Stimulated activated CD8-positive, alpha-beta memory T cell treated with anti-CD3 and anti-CD28 coated beads, Interleukin-4, amount 100 ng/mL, for 1 hour (primary cell): ENCODE measurements at regions not wholly inside any gene's neighbourhood (a gene's known extent, or its start where the extent isn't known, plus 50 kb on each side); places are given as distances from the start of the nearest gene placed in this dataset.

ENCODE experiments used
- DNase-seq, 2 donors: peaks; one replicate each; pipeline ENCODE4 v3.0.0-alpha.2; 2020; ENCODE audit warnings: low read depth in 2 of 2, low spot score in 1 of 2

GRCh38 chr10:6650586-6650985 is 70.5 kb upstream of the PRKCQ start:
- DNase-seq: no peak

- no peak for DNase-seq
These were observed 69.8 kb upstream of the PRKCQ start for GRCh38 chr10:6649903-6650302.

GRCh38 chr10:6648894-6649720 is 69.0 kb upstream of the PRKCQ start:
- DNase-seq: no peak

- peak; percentile 40 to 51 for DNase-seq
These were observed 67.9 kb upstream of the PRKCQ start for GRCh38 chr10:6647811-6648526.

- no peak for DNase-seq
These were observed 63.9 kb upstream of the PRKCQ start for GRCh38 chr10:6643962-6644361.

- no peak for DNase-seq
These were observed 62.8 kb upstream of the PRKCQ start for GRCh38 chr10:6642876-6643275.

- DNase-seq: no peak
These were observed 60.5 kb upstream of the PRKCQ start for GRCh38 chr10:6640433-6641040.

GRCh38 chr10:6637053-6637452 is 57.0 kb upstream of the PRKCQ start:
- DNase-seq: no peak

- DNase-seq: no peak
These were observed 55.7 kb upstream of the PRKCQ start for GRCh38 chr10:6635784-6636183.
